ENCODE measurements at regions not wholly inside any gene's neighbourhood (a gene's known extent, or its start where the extent isn't known, plus 50 kb on each side); places are given as distances from the start of the nearest gene placed in this dataset.
"Not testable (repeated sequence)": the region's sequence is repeated elsewhere in the genome, so short reads cannot be mapped to it uniquely, and the experiment has no call there.

GRCh38 chr9:38181866-38182265 lies 112.8 kb upstream of the SHB start:
- DNase-seq: no peak

GRCh38 chr9:38181232-38181631 lies 112.2 kb upstream of the SHB start:
- peak; percentile 11 for DNase-seq

GRCh38 chr9:38180656-38181055 lies 111.6 kb upstream of the SHB start:
- no peak for DNase-seq

GRCh38 chr9:38179965-38180364 lies 110.9 kb upstream of the SHB start:
- no peak for DNase-seq

- DNase-seq: no peak
Measured at GRCh38 chr9:38178237-38178636, 109.2 kb upstream of the SHB start.

- no peak for DNase-seq
Measured at GRCh38 chr9:38177680-38178079, 108.7 kb upstream of the SHB start.

- DNase-seq: no peak
Measured at GRCh38 chr9:38176251-38176650, 107.2 kb upstream of the SHB start.

GRCh38 chr9:38175423-38175822 lies 106.4 kb upstream of the SHB start:
- DNase-seq: no peak

- DNase-seq: no peak
Measured at GRCh38 chr9:38172586-38172985, 103.6 kb upstream of the SHB start.

- DNase-seq: no peak
Measured at GRCh38 chr9:38171926-38172325, 102.9 kb upstream of the SHB start.

- DNase-seq: no peak
Measured at GRCh38 chr9:38171538-38171884, 102.5 kb upstream of the SHB start.

- peak; percentile 31 for DNase-seq
Measured at GRCh38 chr9:38170763-38171537, 101.9 kb upstream of the SHB start.

GRCh38 chr9:38170155-38170554 lies 101.1 kb upstream of the SHB start:
- DNase-seq: not testable (repeated sequence)

- DNase-seq: no peak
Measured at GRCh38 chr9:38166501-38166900, 97.5 kb upstream of the SHB start.

- no peak for DNase-seq
Measured at GRCh38 chr9:38164659-38165221, 95.7 kb upstream of the SHB start.

GRCh38 chr9:38163518-38163917 lies 94.5 kb upstream of the SHB start:
- no peak for DNase-seq

- no peak for DNase-seq
Measured at GRCh38 chr9:38162332-38163211, 93.5 kb upstream of the SHB start.

- DNase-seq: peak; percentile 55
Measured at GRCh38 chr9:38160613-38161215, 91.7 kb upstream of the SHB start.

GRCh38 chr9:38159599-38159998 lies 90.6 kb upstream of the SHB start:
- no peak for DNase-seq

GRCh38 chr9:38158628-38159027 lies 89.6 kb upstream of the SHB start:
- DNase-seq: no peak

GRCh38 chr9:38157711-38158110 lies 88.7 kb upstream of the SHB start:
- DNase-seq: no peak

- DNase-seq: no peak
Measured at GRCh38 chr9:38154501-38155421, 85.7 kb upstream of the SHB start.
